ENCODE measurements at regions not wholly inside any gene's neighbourhood (a gene's known extent, or its start where the extent isn't known, plus 50 kb on each side); places are given as distances from the start of the nearest gene placed in this dataset.

GRCh38 chr1:235024711-235025421 lies 103.8 kb downstream of the TOMM20 start:
- peaks cover 42% of the 10 kb centered on the region for H3K4me1 Mint-ChIP-seq
- TF ChIP-seq, protein P1, sequence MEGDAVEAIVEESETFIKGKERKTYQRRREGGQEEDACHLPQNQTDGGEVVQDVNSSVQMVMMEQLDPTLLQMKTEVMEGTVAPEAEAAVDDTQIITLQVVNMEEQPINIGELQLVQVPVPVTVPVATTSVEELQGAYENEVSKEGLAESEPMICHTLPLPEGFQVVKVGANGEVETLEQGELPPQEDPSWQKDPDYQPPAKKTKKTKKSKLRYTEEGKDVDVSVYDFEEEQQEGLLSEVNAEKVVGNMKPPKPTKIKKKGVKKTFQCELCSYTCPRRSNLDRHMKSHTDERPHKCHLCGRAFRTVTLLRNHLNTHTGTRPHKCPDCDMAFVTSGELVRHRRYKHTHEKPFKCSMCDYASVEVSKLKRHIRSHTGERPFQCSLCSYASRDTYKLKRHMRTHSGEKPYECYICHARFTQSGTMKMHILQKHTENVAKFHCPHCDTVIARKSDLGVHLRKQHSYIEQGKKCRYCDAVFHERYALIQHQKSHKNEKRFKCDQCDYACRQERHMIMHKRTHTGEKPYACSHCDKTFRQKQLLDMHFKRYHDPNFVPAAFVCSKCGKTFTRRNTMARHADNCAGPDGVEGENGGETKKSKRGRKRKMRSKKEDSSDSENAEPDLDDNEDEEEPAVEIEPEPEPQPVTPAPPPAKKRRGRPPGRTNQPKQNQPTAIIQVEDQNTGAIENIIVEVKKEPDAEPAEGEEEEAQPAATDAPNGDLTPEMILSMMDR (conservative IDR thresholded peaks at IDR 0.05) = no peak
- no peak for DNase-seq (ENCODE audit: low read depth, low spot score)
- peaks cover 2% of the 10 kb centered on the region for H3K36me3 Mint-ChIP-seq (ENCODE audit: low read depth)
- H3K27me3 Mint-ChIP-seq (ENCODE audit: low read depth) = no peaks in the 10 kb centered on the region
- no peak overlapping the region for H3K4me3 Mint-ChIP-seq
- H3K27ac Mint-ChIP-seq (ENCODE audit: unreplicated experiment) = no peak overlapping the region
- H3K9me3 Mint-ChIP-seq = peaks cover 7% of the 10 kb centered on the region

- Mint-ChIP-seq H3K27ac (ENCODE audit: unreplicated experiment) (no peak overlapping the region), H3K27me3 (ENCODE audit: low read depth) (no peaks in the 10 kb centered on the region), H3K9me3 (peaks cover 12% of the 10 kb centered on the region), H3K4me1 (peaks cover 52% of the 10 kb centered on the region), H3K4me3 (no peak overlapping the region), H3K36me3 (ENCODE audit: low read depth) (peaks cover 2% of the 10 kb centered on the region)
- TF ChIP-seq, protein P1 (conservative IDR thresholded peaks at IDR 0.05) = no peak
- DNase-seq (ENCODE audit: low read depth, low spot score) = no peak
Observed at GRCh38 chr1:235023711-235024439, 104.8 kb downstream of the TOMM20 start.

GRCh38 chr1:235022981-235023710 lies 105.5 kb downstream of the TOMM20 start:
- Mint-ChIP-seq H3K27me3 (ENCODE audit: low read depth) (no peaks in the 10 kb centered on the region), H3K36me3 (ENCODE audit: low read depth) (no peaks in the 10 kb centered on the region), H3K9me3 (peaks cover 9% of the 10 kb centered on the region), H3K4me3 (no peak overlapping the region), H3K27ac (ENCODE audit: unreplicated experiment) (peak overlapping the region; percentile 64), H3K4me1 (peaks cover 59% of the 10 kb centered on the region)
- no peak for DNase-seq (ENCODE audit: low read depth, low spot score)
- TF ChIP-seq, protein P1 (conservative IDR thresholded peaks at IDR 0.05) = no peak

DNA sequence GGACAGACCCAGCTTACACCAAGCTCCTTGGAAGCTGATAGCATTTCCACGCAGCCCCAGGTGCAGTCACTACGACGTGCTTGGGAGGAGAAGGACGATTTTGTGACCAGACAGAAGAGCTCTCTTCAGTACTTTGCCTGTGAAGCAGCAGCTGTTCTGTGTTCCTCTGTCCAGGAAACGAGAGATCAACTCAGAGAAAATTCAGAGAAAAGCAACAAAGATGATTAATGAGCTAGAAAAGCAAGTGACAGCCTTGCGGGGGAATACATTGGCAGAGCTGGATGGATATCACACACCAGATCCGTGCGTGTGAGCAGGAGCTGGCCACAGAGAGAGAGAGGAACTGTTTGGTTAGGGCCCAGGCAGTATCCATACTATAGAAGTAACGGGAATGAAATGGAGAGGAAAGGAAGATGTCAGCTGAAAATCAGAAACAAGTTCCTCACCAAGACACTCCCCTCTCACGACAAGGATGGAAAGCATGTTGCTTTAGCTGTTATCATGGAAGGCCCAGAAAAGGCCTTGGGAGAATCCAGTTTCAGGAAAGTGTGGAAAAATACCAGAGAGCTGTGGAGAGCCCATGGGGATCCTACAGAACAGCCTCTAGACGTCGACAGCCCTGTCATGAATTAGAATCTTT lies 106.2 kb downstream of the TOMM20 start:
- no peak overlapping the region for H3K4me3 Mint-ChIP-seq
- H3K9me3 Mint-ChIP-seq = peaks cover 9% of the 10 kb centered on the region
- TF ChIP-seq, protein P1 (conservative IDR thresholded peaks at IDR 0.05) = no peak
- peak overlapping the region; percentile 37 for H3K27ac Mint-ChIP-seq (ENCODE audit: unreplicated experiment)
- no peak for DNase-seq (ENCODE audit: low read depth, low spot score)
- H3K36me3 Mint-ChIP-seq (ENCODE audit: low read depth) = no peaks in the 10 kb centered on the region
- H3K4me1 Mint-ChIP-seq = peaks cover 59% of the 10 kb centered on the region
- no peaks in the 10 kb centered on the region for H3K27me3 Mint-ChIP-seq (ENCODE audit: low read depth)

DNA sequence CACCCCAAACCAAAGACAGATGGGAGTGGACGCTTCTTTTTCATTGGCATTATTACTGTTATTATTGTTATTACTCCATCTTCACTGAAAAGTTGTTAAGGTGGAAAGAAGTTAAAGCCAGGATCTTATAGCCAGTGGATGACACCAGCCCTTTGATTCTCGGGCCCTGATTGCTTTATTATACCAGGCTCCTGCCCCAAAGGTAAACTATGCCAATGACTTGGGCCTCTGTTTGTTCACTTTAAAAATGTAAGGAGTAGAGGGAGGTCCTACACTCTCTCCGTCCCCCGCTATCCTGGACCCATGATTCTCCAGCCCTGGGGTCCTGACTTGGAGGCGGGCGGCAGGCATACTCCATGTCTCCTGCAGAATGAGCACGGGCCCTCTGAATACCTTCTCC lies 106.8 kb downstream of the TOMM20 start:
- peaks cover 59% of the 10 kb centered on the region for H3K4me1 Mint-ChIP-seq
- no peak for DNase-seq (ENCODE audit: low read depth, low spot score)
- H3K27ac Mint-ChIP-seq (ENCODE audit: unreplicated experiment) = no peak overlapping the region
- no peaks in the 10 kb centered on the region for H3K36me3 Mint-ChIP-seq (ENCODE audit: low read depth)
- H3K4me3 Mint-ChIP-seq = no peak overlapping the region
- H3K9me3 Mint-ChIP-seq = peaks cover 4% of the 10 kb centered on the region
- no peaks in the 10 kb centered on the region for H3K27me3 Mint-ChIP-seq (ENCODE audit: low read depth)
- TF ChIP-seq, protein P1 (conservative IDR thresholded peaks at IDR 0.05) = no peak

Data from neural crest cell (in vitro differentiated cells).